ENCODE measurements at regions not wholly inside any gene's neighbourhood (a gene's known extent, or its start where the extent isn't known, plus 50 kb on each side); places are given as distances from the start of the nearest gene placed in this dataset.

GRCh38 chr6:15014958-15015357 lies 230.9 kb upstream of the JARID2 start:
- TF ChIP-seq, protein P1, sequence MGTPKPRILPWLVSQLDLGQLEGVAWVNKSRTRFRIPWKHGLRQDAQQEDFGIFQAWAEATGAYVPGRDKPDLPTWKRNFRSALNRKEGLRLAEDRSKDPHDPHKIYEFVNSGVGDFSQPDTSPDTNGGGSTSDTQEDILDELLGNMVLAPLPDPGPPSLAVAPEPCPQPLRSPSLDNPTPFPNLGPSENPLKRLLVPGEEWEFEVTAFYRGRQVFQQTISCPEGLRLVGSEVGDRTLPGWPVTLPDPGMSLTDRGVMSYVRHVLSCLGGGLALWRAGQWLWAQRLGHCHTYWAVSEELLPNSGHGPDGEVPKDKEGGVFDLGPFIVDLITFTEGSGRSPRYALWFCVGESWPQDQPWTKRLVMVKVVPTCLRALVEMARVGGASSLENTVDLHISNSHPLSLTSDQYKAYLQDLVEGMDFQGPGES (IDR thresholded peaks at IDR 0.05; ENCODE audit: low read depth, low read length) = no peak
- TF ChIP-seq, protein P2, sequence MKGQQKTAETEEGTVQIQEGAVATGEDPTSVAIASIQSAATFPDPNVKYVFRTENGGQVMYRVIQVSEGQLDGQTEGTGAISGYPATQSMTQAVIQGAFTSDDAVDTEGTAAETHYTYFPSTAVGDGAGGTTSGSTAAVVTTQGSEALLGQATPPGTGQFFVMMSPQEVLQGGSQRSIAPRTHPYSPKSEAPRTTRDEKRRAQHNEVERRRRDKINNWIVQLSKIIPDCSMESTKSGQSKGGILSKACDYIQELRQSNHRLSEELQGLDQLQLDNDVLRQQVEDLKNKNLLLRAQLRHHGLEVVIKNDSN (IDR thresholded peaks at IDR 0.05; ENCODE audit: borderline replicate concordance, low read depth) = no peak
- TF ChIP-seq MAX (IDR thresholded peaks at IDR 0.05; ENCODE audit: low read depth) = no peak
- TF ChIP-seq ELF1 (IDR thresholded peaks at IDR 0.05) = no peak
- TF ChIP-seq REST (IDR thresholded peaks at IDR 0.05; ENCODE audit: low read depth, low read length) = no peak
- no peak for TF ChIP-seq ZBTB33 (IDR thresholded peaks at IDR 0.05; ENCODE audit: borderline replicate concordance, low read depth)
- no peak for TF ChIP-seq TAF1 (IDR thresholded peaks at IDR 0.05; ENCODE audit: borderline replicate concordance, low read depth, low read length)
- TF ChIP-seq TCF12 (IDR thresholded peaks at IDR 0.05) = no peak
- TF ChIP-seq, protein P3, sequence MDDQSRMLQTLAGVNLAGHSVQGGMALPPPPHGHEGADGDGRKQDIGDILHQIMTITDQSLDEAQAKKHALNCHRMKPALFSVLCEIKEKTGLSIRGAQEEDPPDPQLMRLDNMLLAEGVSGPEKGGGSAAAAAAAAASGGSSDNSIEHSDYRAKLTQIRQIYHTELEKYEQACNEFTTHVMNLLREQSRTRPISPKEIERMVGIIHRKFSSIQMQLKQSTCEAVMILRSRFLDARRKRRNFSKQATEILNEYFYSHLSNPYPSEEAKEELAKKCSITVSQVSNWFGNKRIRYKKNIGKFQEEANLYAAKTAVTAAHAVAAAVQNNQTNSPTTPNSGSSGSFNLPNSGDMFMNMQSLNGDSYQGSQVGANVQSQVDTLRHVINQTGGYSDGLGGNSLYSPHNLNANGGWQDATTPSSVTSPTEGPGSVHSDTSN (IDR thresholded peaks at IDR 0.05) = no peak
- 52% methylated on average over 1 of the region's 1 CpG for WGBS (ENCODE audit: low lambda C conversion rate)
- Histone ChIP-seq H3K27ac (ENCODE audit: low read depth in 2 of 2, low read length in 1 of 2) (no peak overlapping the region), H3K36me3 (replicated peaks in 1 of 2; ENCODE audit: control insufficient read depth in 1 of 2, insufficient read depth in 2 of 2, low read length in 1 of 2) (no peaks in the 10 kb centered on the region), H3K27me3 (ENCODE audit: insufficient read depth) (no peaks in the 10 kb centered on the region), H3F3A (replicated peaks; ENCODE audit: insufficient read depth) (no peaks in the 10 kb centered on the region), H3K9me2 (no peaks in the 10 kb centered on the region), H4K20me1 (ENCODE audit: insufficient read depth) (no peaks in the 10 kb centered on the region), H3K9ac (no peak overlapping the region), H3K4me1 (ENCODE audit: control insufficient read depth in 1 of 2, insufficient read depth in 2 of 2, low read depth in 1 of 2, low read length in 1 of 2) (no peaks in the 10 kb centered on the region), H3K79me2 (ENCODE audit: insufficient read depth) (no peaks in the 10 kb centered on the region), H3K9me3 (no peaks in the 10 kb centered on the region), H2AFZ (ENCODE audit: low read depth) (no peak overlapping the region), H3K4me3 (ENCODE audit: low read depth in 2 of 2, low read length in 1 of 2) (no peak overlapping the region), H3K4me2 (no peak overlapping the region)
- CTCF ChIA-PET = no interaction called here
- POLR2A ChIA-PET = no interaction called here
- no peak for DNase-seq

All from SK-N-SH (cell line).